ENCODE measurements at regions not wholly inside any gene's neighbourhood (a gene's known extent, or its start where the extent isn't known, plus 50 kb on each side); places are given as distances from the start of the nearest gene placed in this dataset.

GRCh38 chr5:89043676-89044075 lies 160.7 kb upstream of the MEF2C start:
- TF ChIP-seq POLR2A (IDR thresholded peaks at IDR 0.05; ENCODE audit: low read depth, low read length): no peak
- TF ChIP-seq POLR2AphosphoS5 (IDR thresholded peaks at IDR 0.05; ENCODE audit: low read depth, low read length): no peak
- TF ChIP-seq SPI1 (IDR thresholded peaks at IDR 0.05; ENCODE audit: low read depth, low read length): no peak
- TF ChIP-seq TAF1 (IDR thresholded peaks at IDR 0.05; ENCODE audit: low read depth, low read length): no peak
- TF ChIP-seq POU2F2 (IDR thresholded peaks at IDR 0.05; ENCODE audit: low read depth, low read length): no peak
- no peak for TF ChIP-seq PAX5 (IDR thresholded peaks at IDR 0.05; ENCODE audit: insufficient read depth, low read length, severe bottlenecking)
